ENCODE measurements at regions not wholly inside any gene's neighbourhood (a gene's known extent, or its start where the extent isn't known, plus 50 kb on each side); places are given as distances from the start of the nearest gene placed in this dataset.

GRCh38 chr3:72100080-72100511 is 315.1 kb upstream of the PROK2 start (continued):
- TF ChIP-seq E2F6 (IDR thresholded peaks at IDR 0.05) (no peak), CHD7 (IDR thresholded peaks at IDR 0.05; ENCODE audit: insufficient replicate concordance, low read length) (no peak)

Measured in H1 (cell line).